H1 (cell line): ENCODE measurements at regions not wholly inside any gene's neighbourhood (a gene's known extent, or its start where the extent isn't known, plus 50 kb on each side); places are given as distances from the start of the nearest gene placed in this dataset.

Experiments used
- ATF3 ChIP-seq: IDR thresholded peaks from 2 replicates; pipeline ENCODE4 v1.6.1; 2011; ENCODE audit warnings: low read depth, mild to moderate bottlenecking, low read length; ENCODE audit not compliant: insufficient read depth
- BACH1 ChIP-seq: IDR thresholded peaks from 2 replicates; pipeline ENCODE4 v1.6.1; 2012; ENCODE audit warnings: low read length, improper control_type of control experiment
- CTCF ChIP-seq, 3 experiments: IDR thresholded peaks; 1 replicate in 2 of 3; 2 replicates in 1 of 3; pipeline versions ENCODE4 v1.5.1 to v1.6.1; 2011; ENCODE audit warnings: low read length in 3 of 3, mild to moderate bottlenecking in 3 of 3, inconsistent platforms in 2 of 3, low read depth in 1 of 3, moderate library complexity in 1 of 3; ENCODE audit not compliant: insufficient read depth in 1 of 3; ENCODE audit errors: control extremely low read depth in 1 of 3
- EZH2 ChIP-seq: fragments of 200-600 bp; sonication (generic); IDR thresholded peaks from 2 replicates; pipeline ENCODE4 v1.7.1; 2012; ENCODE audit warnings: low read depth, mild to moderate bottlenecking, moderate library complexity, low read length, inconsistent platforms; ENCODE audit not compliant: severe bottlenecking
- JUN ChIP-seq: IDR thresholded peaks from 2 replicates; pipeline ENCODE4 v1.6.1; 2011; ENCODE audit warnings: low read depth, mild to moderate bottlenecking, improper control_type of control experiment, low read length
- JUND ChIP-seq: IDR thresholded peaks from 2 replicates; pipeline ENCODE4 v1.6.1; 2011; ENCODE audit warnings: mild to moderate bottlenecking, improper control_type of control experiment, low read length
- KDM5A ChIP-seq: fragments of 200-600 bp; IDR thresholded peaks from 2 replicates; pipeline ENCODE4 v1.7.1; 2012; ENCODE audit warnings: mild to moderate bottlenecking, low read length, inconsistent platforms, mixed read lengths
- MAX ChIP-seq: IDR thresholded peaks from 2 replicates; pipeline ENCODE4 v1.6.1; 2012; ENCODE audit warnings: inconsistent platforms
- POLR2A ChIP-seq, 2 experiments: IDR thresholded peaks; 1 replicate in 1 of 2; 2 replicates in 1 of 2; pipeline ENCODE4 v1.6.1; 2011; ENCODE audit warnings: low read depth in 2 of 2, low read length in 2 of 2, mild to moderate bottlenecking in 2 of 2; ENCODE audit errors: control extremely low read depth in 1 of 2
- RFX5 ChIP-seq: IDR thresholded peaks from 2 replicates; pipeline ENCODE4 v1.6.1; 2011; ENCODE audit warnings: low read depth, low read length, improper control_type of control experiment, borderline replicate concordance
- SP1 ChIP-seq: IDR thresholded peaks from 2 replicates; pipeline ENCODE4 v1.6.1; 2011; ENCODE audit warnings: low read depth, low read length
- YY1 ChIP-seq: IDR thresholded peaks from 2 replicates; pipeline ENCODE4 v1.6.1; 2011; ENCODE audit warnings: low read depth, mild to moderate bottlenecking, low read length
- ZNF274 ChIP-seq: IDR thresholded peaks from 2 replicates; pipeline ENCODE4 v1.7.0; 2012; ENCODE audit warnings: low read length, borderline replicate concordance; ENCODE audit errors: extremely low read depth

- TF ChIP-seq MAX (no peak), BACH1 (no peak), JUN (no peak), RFX5 (no peak), CTCF (IDR thresholded peaks at IDR 0.05; ENCODE audit: control extremely low read depth in 1 of 3, insufficient read depth in 1 of 3, low read depth in 1 of 3, low read length in 3 of 3) (no peak), ATF3 (no peak), POLR2A (IDR thresholded peaks at IDR 0.05; ENCODE audit: control extremely low read depth in 1 of 2, low read depth in 2 of 2, low read length in 2 of 2) (no peak), EZH2 (no peak), ZNF274 (no peak), YY1 (no peak), KDM5A (no peak), JUND (no peak), SP1 (no peak)
Observed at GRCh38 chr5:22988937-22989336, 135.8 kb upstream of the CDH12 start.
